Colonic mucosa (tissue), 4 donors: ENCODE measurements at regions not wholly inside any gene's neighbourhood (a gene's known extent, or its start where the extent isn't known, plus 50 kb on each side); places are given as distances from the start of the nearest gene placed in this dataset.
"Not testable (repeated sequence)": the region's sequence is repeated elsewhere in the genome, so short reads cannot be mapped to it uniquely, and the experiment has no call there.

Source experiments
- DNase-seq: peaks from one replicate; pipeline ENCODE4 v3.0.0-alpha.2; 2020
- H3K27ac ChIP-seq: fragments of 200-600 bp; one replicate; pipeline ENCODE4 v1.8.0; 2021
- H3K27me3 ChIP-seq: fragments of 200-600 bp; one replicate; pipeline ENCODE4 v1.8.0; 2021
- H3K36me3 ChIP-seq: fragments of 200-600 bp; one replicate; pipeline ENCODE4 v1.8.0; 2021
- H3K4me1 ChIP-seq: fragments of 200-600 bp; one replicate; pipeline ENCODE4 v1.8.0; 2021; ENCODE audit warnings: mild to moderate bottlenecking
- H3K4me3 ChIP-seq: fragments of 200-600 bp; one replicate; pipeline ENCODE4 v1.8.0; 2021
- H3K9ac ChIP-seq, 2 donors: one replicate each; pipeline ENCODE4 v1.7.0; 2013; ENCODE audit warnings: control low read depth in 2 of 2, low read depth in 2 of 2, low read length in 2 of 2
- H3K9me3 ChIP-seq: fragments of 200-600 bp; one replicate; pipeline ENCODE4 v1.8.0; 2021
- intact Hi-C: fragments of 100-400 bp; cut with DNase I; formaldehyde crosslinking; loops from one replicate; pipeline ENCODE4 v1.14.1; 2022
- TF ChIP-seq, protein P1 (sequence below): fragments of 200-600 bp; IDR thresholded peaks from one replicate; pipeline ENCODE4 v1.8.0; 2022; ENCODE audit warnings: antibody characterized with exemption, mild to moderate bottlenecking
- donor health status: healthy.
- donor health status: DM: no; HTN: no; CAD: no.
- donor health status: DM: no; HTN: no; CAD: no.

GRCh38 chr13:58341318-58341717 is 709.8 kb downstream of the PCDH17 start:
- intact Hi-C loops, result no loop called here
- Histone ChIP-seq H3K9me3 (no peaks in the 10 kb centered on the region), H3K36me3 (no peaks in the 10 kb centered on the region), H3K9ac (no peak overlapping the region), H3K4me3 (no peak overlapping the region), H3K4me1 (no peaks in the 10 kb centered on the region), H3K27me3 (no peaks in the 10 kb centered on the region), H3K27ac (no peak overlapping the region)
- TF ChIP-seq, protein P1, sequence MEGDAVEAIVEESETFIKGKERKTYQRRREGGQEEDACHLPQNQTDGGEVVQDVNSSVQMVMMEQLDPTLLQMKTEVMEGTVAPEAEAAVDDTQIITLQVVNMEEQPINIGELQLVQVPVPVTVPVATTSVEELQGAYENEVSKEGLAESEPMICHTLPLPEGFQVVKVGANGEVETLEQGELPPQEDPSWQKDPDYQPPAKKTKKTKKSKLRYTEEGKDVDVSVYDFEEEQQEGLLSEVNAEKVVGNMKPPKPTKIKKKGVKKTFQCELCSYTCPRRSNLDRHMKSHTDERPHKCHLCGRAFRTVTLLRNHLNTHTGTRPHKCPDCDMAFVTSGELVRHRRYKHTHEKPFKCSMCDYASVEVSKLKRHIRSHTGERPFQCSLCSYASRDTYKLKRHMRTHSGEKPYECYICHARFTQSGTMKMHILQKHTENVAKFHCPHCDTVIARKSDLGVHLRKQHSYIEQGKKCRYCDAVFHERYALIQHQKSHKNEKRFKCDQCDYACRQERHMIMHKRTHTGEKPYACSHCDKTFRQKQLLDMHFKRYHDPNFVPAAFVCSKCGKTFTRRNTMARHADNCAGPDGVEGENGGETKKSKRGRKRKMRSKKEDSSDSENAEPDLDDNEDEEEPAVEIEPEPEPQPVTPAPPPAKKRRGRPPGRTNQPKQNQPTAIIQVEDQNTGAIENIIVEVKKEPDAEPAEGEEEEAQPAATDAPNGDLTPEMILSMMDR, result no peak
- no peak for DNase-seq

- H3K4me1 ChIP-seq, result no peaks in the 10 kb centered on the region
- H3K9ac ChIP-seq, result no peak overlapping the region
- TF ChIP-seq, protein P1, result no peak
- H3K27me3 ChIP-seq, result no peaks in the 10 kb centered on the region
- intact Hi-C loops, result no loop called here
- H3K36me3 ChIP-seq, result no peaks in the 10 kb centered on the region
- H3K4me3 ChIP-seq, result no peak overlapping the region
- DNase-seq, result no peak
- H3K9me3 ChIP-seq, result no peaks in the 10 kb centered on the region
- H3K27ac ChIP-seq, result no peak overlapping the region
Observed at GRCh38 chr13:58343076-58343475, 711.5 kb downstream of the PCDH17 start.

- intact Hi-C loops, H3K4me3 ChIP-seq, H3K27me3 ChIP-seq, H3K27ac ChIP-seq, H3K36me3 ChIP-seq, H3K9me3 ChIP-seq, H3K9ac ChIP-seq, H3K4me1 ChIP-seq, DNase-seq: not testable (repeated sequence)
Observed at GRCh38 chr13:58352100-58352499, 720.6 kb downstream of the PCDH17 start.

GRCh38 chr13:58369936-58370335 is 738.4 kb downstream of the PCDH17 start:
- H3K4me3 ChIP-seq, result no peak overlapping the region
- intact Hi-C loops, result no loop called here
- H3K9me3 ChIP-seq, result no peaks in the 10 kb centered on the region
- H3K4me1 ChIP-seq, result no peaks in the 10 kb centered on the region
- H3K9ac ChIP-seq, result no peak overlapping the region
- no peak for DNase-seq
- H3K36me3 ChIP-seq, result no peaks in the 10 kb centered on the region
- TF ChIP-seq, protein P1, result no peak
- no peak overlapping the region for H3K27ac ChIP-seq
- H3K27me3 ChIP-seq, result no peaks in the 10 kb centered on the region

DNA sequence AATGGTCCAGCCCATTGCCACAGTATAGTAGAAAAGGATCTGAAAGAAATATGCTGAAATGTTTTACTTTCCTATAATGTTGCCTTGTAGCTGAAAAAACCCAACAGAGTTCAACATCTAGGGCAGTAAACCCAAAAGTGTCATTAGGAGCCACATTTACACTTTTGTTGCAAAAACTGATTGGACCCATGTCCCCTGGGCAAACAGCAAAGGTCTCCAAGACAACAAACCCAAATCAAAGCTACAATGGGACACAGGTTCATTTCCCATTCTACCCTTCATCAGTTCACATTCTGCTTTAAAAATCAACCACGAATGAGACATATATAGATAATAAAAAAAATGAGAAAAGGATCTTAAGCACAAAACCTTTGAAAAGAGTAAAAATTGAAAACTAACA is 744.8 kb downstream of the PCDH17 start:
- H3K4me3 ChIP-seq, result no peak overlapping the region
- no peak overlapping the region for H3K9ac ChIP-seq
- H3K4me1 ChIP-seq, result no peaks in the 10 kb centered on the region
- H3K36me3 ChIP-seq, result no peaks in the 10 kb centered on the region
- H3K27ac ChIP-seq, result no peak overlapping the region
- intact Hi-C loops, result no loop called here
- DNase-seq, result no peak
- TF ChIP-seq, protein P1, result no peak
- H3K27me3 ChIP-seq, result no peaks in the 10 kb centered on the region
- no peaks in the 10 kb centered on the region for H3K9me3 ChIP-seq

- intact Hi-C loops, result no loop called here
- no peak overlapping the region for H3K4me3 ChIP-seq
Observed at GRCh38 chr13:58376775-58377174, 745.2 kb downstream of the PCDH17 start.

More at GRCh38 chr13:58376775-58377174, 745.2 kb downstream of the PCDH17 start:
- no peaks in the 10 kb centered on the region for H3K4me1 ChIP-seq
- H3K9ac ChIP-seq, result no peak overlapping the region
- H3K36me3 ChIP-seq, result no peaks in the 10 kb centered on the region
- H3K27ac ChIP-seq, result no peak overlapping the region
- H3K9me3 ChIP-seq, result no peaks in the 10 kb centered on the region
- H3K27me3 ChIP-seq, result no peaks in the 10 kb centered on the region
- DNase-seq, result no peak
- TF ChIP-seq, protein P1, result no peak
